ENCODE measurements at regions not wholly inside any gene's neighbourhood (a gene's known extent, or its start where the extent isn't known, plus 50 kb on each side); places are given as distances from the start of the nearest gene placed in this dataset.

- TF ChIP-seq, protein P1, sequence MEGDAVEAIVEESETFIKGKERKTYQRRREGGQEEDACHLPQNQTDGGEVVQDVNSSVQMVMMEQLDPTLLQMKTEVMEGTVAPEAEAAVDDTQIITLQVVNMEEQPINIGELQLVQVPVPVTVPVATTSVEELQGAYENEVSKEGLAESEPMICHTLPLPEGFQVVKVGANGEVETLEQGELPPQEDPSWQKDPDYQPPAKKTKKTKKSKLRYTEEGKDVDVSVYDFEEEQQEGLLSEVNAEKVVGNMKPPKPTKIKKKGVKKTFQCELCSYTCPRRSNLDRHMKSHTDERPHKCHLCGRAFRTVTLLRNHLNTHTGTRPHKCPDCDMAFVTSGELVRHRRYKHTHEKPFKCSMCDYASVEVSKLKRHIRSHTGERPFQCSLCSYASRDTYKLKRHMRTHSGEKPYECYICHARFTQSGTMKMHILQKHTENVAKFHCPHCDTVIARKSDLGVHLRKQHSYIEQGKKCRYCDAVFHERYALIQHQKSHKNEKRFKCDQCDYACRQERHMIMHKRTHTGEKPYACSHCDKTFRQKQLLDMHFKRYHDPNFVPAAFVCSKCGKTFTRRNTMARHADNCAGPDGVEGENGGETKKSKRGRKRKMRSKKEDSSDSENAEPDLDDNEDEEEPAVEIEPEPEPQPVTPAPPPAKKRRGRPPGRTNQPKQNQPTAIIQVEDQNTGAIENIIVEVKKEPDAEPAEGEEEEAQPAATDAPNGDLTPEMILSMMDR (IDR thresholded peaks at IDR 0.05), result no peak
- no peak for TF ChIP-seq POLR2AphosphoS5 (IDR thresholded peaks at IDR 0.05; ENCODE audit: insufficient read depth in 1 of 2, low read depth in 1 of 2)
These were observed 168.0 kb downstream of the DKK1 start for GRCh38 chr10:52481986-52482555.

All from vagina (tissue), 2 donors.